GM12874 (cell line): ENCODE measurements at regions not wholly inside any gene's neighbourhood (a gene's known extent, or its start where the extent isn't known, plus 50 kb on each side); places are given as distances from the start of the nearest gene placed in this dataset.
A peak's percentile ranks its signal among the peaks of the same experiment; 100 is the strongest.

Experiments
- TF ChIP-seq, protein P1 (sequence below): IDR thresholded peaks from 2 replicates; pipeline ENCODE4 v1.5.1; 2011; ENCODE audit warnings: low read depth, mild to moderate bottlenecking, control low read depth, low read length, moderate library complexity; ENCODE audit not compliant: insufficient read depth

DNA sequence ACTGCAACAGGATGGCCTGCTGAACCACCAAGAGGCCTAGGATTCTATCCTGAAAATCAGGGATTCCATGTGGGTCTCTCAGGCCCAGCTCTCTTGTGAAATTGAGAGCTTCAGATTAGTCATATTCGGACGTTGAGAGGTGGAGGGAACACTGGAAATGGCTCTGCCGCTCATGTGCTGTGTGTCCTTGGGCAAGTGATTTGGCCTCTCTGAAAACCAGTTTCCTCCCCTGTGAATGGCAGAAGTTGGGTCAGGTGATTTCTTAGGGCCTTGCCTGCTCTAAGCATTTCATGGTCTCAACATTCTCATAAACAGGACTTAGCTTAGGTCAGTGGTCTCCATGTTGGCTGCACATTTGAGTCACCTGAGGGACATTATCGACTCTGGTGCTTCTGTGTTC is 470.1 kb downstream of the PREX1 start:
- TF ChIP-seq, protein P1, sequence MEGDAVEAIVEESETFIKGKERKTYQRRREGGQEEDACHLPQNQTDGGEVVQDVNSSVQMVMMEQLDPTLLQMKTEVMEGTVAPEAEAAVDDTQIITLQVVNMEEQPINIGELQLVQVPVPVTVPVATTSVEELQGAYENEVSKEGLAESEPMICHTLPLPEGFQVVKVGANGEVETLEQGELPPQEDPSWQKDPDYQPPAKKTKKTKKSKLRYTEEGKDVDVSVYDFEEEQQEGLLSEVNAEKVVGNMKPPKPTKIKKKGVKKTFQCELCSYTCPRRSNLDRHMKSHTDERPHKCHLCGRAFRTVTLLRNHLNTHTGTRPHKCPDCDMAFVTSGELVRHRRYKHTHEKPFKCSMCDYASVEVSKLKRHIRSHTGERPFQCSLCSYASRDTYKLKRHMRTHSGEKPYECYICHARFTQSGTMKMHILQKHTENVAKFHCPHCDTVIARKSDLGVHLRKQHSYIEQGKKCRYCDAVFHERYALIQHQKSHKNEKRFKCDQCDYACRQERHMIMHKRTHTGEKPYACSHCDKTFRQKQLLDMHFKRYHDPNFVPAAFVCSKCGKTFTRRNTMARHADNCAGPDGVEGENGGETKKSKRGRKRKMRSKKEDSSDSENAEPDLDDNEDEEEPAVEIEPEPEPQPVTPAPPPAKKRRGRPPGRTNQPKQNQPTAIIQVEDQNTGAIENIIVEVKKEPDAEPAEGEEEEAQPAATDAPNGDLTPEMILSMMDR, result no peak

DNA sequence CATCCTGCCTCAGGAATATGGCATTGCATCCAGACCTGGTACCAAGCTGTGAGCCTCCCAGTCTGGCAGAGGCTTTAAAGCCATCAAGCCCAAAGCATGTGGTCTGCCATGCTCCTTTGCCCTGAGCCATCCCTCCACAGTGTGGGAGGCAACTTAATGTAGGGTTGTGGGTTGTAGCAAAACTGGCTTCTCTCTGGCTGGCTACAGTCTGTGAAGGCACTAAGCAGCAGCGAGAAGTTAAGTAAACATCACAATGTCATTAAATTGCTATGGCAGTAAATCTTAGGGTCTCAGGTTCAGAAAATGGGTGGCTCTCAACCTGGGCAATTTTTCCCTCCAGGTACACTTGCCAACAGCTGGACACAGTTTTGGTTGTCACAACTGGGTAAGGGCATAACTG is 472.9 kb downstream of the PREX1 start:
- TF ChIP-seq, protein P1, result no peak

DNA sequence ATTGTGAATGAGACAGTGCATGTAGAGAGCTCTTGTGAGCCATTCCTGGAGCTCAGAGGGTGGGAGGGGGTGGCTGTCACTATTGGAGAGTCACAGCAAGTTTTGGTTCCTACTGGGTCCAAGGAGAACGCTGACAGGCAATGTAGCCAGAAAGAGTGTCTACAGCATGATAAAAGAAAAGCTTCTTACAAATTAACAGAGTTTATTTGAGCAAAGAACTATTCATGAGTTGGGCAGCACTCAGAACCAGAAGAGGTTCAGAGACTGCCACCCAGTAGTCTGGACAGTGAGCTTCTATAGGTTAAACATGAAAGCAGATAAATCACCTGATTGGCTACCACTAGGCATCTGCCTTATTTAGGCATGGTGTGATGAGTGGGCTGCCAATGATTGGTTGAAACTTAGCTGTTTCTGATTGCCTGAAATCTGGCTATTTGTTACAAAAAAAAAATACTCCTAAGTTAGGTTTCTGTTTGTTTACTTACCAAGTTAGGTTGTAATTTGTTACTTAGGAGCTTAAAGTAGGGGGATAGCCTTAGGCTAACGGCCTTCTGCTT is 473.4 kb downstream of the PREX1 start:
- TF ChIP-seq, protein P1, result no peak

DNA sequence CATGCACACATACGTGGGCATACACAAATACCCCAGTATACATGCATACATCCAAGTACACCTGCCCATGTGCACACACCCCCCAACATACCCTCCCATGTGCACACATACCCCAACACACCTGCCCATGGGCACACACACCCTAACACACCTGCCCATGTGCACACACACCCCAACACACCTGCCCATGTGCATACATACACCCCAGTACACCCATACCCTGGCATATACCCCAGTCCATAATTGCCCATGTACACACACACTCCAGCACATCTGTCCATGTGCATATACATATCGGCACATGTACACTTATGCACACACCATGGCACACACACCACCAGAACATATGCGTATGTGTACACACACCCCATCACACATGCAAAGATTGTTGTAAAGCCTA is 475.2 kb downstream of the PREX1 start:
- TF ChIP-seq, protein P1, result no peak

DNA sequence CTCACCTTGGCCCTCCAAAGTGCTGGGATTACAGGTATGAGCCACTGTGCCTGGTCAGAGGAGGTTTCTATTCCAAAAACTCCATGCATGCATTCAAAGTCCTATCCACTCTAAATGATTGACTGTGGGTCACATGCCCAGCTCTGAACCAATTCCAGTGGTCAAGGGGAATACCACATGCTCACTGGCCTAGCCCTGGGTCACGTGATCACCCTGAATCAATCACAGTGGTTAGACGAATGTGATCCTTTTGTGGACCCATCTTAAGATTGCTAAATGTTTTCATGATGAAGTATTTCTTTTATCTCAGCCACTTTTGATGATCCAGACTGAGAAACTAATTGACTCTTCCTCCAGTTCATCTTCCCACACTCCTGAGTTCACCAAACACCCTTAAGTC is 475.8 kb downstream of the PREX1 start:
- TF ChIP-seq, protein P1, result no peak

DNA sequence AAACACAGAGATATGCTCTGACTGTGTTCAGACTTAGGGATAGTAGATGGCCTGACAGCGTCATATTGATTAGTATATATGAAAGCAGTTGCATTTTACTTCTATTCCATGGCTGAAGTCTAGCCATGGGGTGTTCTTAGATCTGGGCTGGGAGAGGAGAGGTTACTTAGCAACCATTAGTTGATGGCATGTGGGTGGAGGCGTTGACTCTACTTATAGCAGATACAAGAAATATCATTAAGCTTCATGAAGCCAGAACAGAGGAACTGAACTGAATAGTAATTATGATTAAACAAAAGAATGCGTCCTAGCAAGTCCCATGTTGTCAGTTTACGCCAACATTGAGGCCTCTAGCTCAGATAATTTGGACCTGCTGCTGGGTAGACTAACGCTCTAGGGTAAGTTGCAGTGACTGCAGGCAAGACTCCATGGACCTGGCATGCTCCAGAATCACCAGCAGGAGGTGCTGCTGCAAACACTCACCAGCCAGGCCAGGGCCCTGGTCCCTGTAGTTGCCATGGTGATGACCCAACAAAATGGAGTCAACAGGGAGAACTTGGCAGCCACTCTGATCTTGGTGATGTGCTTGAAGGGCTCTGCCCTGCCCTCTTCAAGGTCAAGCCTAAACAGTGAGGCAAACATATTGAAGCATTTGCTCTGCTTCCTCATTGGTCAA is 477.3 kb downstream of the PREX1 start:
- TF ChIP-seq, protein P1, result peak; percentile 61

DNA sequence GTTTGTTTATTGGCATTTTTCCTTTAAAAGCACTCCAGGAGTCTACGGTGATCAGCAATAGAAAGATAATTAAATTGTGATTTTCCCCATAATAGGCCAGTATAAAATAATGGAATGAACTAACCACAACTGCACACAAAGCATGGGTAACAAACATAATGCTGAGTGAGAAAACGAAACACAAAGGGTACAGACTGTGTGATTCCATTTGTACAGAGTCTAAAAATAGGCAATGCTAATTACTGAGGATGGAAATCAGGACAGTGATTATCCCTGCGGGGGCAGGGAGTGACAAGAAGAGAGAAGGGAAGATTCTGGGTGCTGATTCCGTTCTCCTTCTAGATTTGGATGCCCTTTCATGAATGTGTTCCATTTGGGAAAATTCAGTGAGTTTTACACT is 478.1 kb downstream of the PREX1 start:
- TF ChIP-seq, protein P1, result no peak
